SU-DHL-6 (cell line): ENCODE measurements at regions not wholly inside any gene's neighbourhood (a gene's known extent, or its start where the extent isn't known, plus 50 kb on each side); places are given as distances from the start of the nearest gene placed in this dataset.

ENCODE experiments used
- CTCF ChIP-seq: fragments of 200-600 bp; sonication (generic); IDR thresholded peaks from one replicate; pipeline ENCODE4 v1.5.1; 2017; ENCODE audit warnings: antibody characterized with exemption, mild to moderate bottlenecking, low read length, moderate library complexity; ENCODE audit not compliant: insufficient read depth, poor library complexity, severe bottlenecking
- EZH2phosphoT487 ChIP-seq: fragments of 200-600 bp; sonication (generic), shearing (Covaris generic); conservative IDR thresholded peaks from 2 replicates; pipeline ENCODE4 v1.6.1; 2018; ENCODE audit warnings: mild to moderate bottlenecking, antibody characterized with exemption, low read length, moderate library complexity, mixed read lengths

GRCh38 chr12:14175206-14175605 lies 190.3 kb upstream of the ATF7IP start:
- TF ChIP-seq CTCF (no peak), EZH2phosphoT487 (no peak)
